Body of pancreas (tissue), 4 donors: ENCODE measurements at regions not wholly inside any gene's neighbourhood (a gene's known extent, or its start where the extent isn't known, plus 50 kb on each side); places are given as distances from the start of the nearest gene placed in this dataset.

Experiments
- ATAC-seq: fragments of 150-250 bp; one replicate; pipeline ENCODE4 v1.9.1; 2016
- DNase-seq, 4 donors: peaks; one replicate each; pipeline ENCODE4 v3.0.0-alpha.2; 2019
- H3K27ac ChIP-seq, 4 donors: fragments of 200-600 bp; sonication (generic); 1 replicate in 3 of 4; 2 replicates in 1 of 4; pipeline versions ENCODE4 v1.5.1 to v1.6.1; 2016 to 2019; ENCODE audit warnings: mild to moderate bottlenecking in 1 of 4, mixed read lengths in 1 of 4, moderate library complexity in 1 of 4
- H3K27me3 ChIP-seq, 2 donors: fragments of 200-600 bp; sonication (generic); one replicate each; pipeline ENCODE4 v1.6.0; 2016; ENCODE audit warnings: mild to moderate bottlenecking in 1 of 2
- H3K36me3 ChIP-seq, 2 donors: fragments of 200-600 bp; sonication (generic); replicated peaks in 1 of 2; 2 replicates each; pipeline ENCODE4 v1.5.1; 2016; ENCODE audit warnings: low read depth in 2 of 2; ENCODE audit not compliant: insufficient read depth in 1 of 2
- H3K4me1 ChIP-seq: fragments of 200-600 bp; sonication (generic); one replicate; pipeline ENCODE4 v1.6.0; 2016
- H3K4me3 ChIP-seq, 2 donors: fragments of 200-600 bp; sonication (generic); 1 replicate in 1 of 2; 2 replicates in 1 of 2; pipeline ENCODE4 v1.5.1; 2016 to 2019
- H3K9me3 ChIP-seq, 3 donors: fragments of 200-600 bp; sonication (generic); 1 replicate in 2 of 3; 2 replicates in 1 of 3; pipeline ENCODE4 v1.5.1; 2016
- POLR2A ChIP-seq, 3 donors: fragments of 450-650 bp; IDR thresholded peaks; one replicate each; pipeline ENCODE4 v1.6.1; 2016; ENCODE audit warnings: antibody characterized with exemption in 3 of 3, mild to moderate bottlenecking in 2 of 3
- WGBS, 2 donors: methylation state at CpG; one replicate each; pipeline ENCODE4 v1.1.5; 2017; 5-methylcytosine and 5-hydroxymethylcytosine counted together
- intact Hi-C: fragments of 100-400 bp; cut with DNase I; formaldehyde crosslinking; loops from one replicate; pipeline ENCODE4 v1.15.1; 2023
- TF ChIP-seq, protein P1 (sequence below), 7 experiments: fragments of 450-650 bp in 4 of 7; fragments of 200-600 bp in 3 of 7; sonication (generic) in 3 of 7; IDR thresholded peaks; one replicate each; pipeline ENCODE4 v1.5.1; 2016 to 2019; ENCODE audit warnings: antibody characterized with exemption in 7 of 7

DNA sequence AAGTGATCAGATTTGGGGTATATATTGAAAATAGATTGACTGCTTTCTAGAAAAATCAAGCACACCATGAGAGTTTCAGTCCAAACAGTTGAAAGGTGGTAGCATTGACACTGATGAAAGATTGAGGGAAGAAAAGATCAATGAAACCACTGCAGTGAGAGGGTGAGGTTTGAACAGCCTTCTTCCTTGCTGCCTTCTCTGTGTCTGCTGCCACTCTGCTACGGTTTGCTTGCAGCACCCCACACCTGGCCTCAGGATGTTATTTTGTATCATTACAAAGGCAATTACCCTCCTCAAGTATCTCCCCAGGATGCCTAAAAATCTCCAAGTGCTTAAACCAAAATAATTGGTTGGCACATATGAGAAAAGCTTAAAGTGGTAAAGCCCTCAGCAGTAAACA, 683.6 kb upstream of the ARPP21 start:
- no peak for ATAC-seq
- Histone ChIP-seq H3K4me3 (no peak overlapping the region), H3K27ac (no peak overlapping the region), H3K4me1 (no peaks in the 10 kb centered on the region), H3K36me3 (no peaks in the 10 kb centered on the region), H3K9me3 (no peaks in the 10 kb centered on the region), H3K27me3 (no peaks in the 10 kb centered on the region)
- WGBS, 2 donors = 50 to 78% methylated on average over 1 of the region's 1 CpG
- intact Hi-C loops = no loop called here
- DNase-seq = no peak
- no peak for TF ChIP-seq POLR2A (IDR thresholded peaks at IDR 0.05)
- TF ChIP-seq, protein P1, sequence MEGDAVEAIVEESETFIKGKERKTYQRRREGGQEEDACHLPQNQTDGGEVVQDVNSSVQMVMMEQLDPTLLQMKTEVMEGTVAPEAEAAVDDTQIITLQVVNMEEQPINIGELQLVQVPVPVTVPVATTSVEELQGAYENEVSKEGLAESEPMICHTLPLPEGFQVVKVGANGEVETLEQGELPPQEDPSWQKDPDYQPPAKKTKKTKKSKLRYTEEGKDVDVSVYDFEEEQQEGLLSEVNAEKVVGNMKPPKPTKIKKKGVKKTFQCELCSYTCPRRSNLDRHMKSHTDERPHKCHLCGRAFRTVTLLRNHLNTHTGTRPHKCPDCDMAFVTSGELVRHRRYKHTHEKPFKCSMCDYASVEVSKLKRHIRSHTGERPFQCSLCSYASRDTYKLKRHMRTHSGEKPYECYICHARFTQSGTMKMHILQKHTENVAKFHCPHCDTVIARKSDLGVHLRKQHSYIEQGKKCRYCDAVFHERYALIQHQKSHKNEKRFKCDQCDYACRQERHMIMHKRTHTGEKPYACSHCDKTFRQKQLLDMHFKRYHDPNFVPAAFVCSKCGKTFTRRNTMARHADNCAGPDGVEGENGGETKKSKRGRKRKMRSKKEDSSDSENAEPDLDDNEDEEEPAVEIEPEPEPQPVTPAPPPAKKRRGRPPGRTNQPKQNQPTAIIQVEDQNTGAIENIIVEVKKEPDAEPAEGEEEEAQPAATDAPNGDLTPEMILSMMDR (IDR thresholded peaks at IDR 0.05) = no peak

- 79 to 94% methylated on average over 1 of the region's 1 CpG for WGBS, 2 donors
- DNase-seq (no peak), ATAC-seq (no peak)
- no peaks in the 10 kb centered on the region for H3K4me1 ChIP-seq
- H3K4me3 ChIP-seq = no peak overlapping the region
- intact Hi-C loops = no loop called here
- H3K36me3 ChIP-seq = no peaks in the 10 kb centered on the region
- no peak for TF ChIP-seq POLR2A (IDR thresholded peaks at IDR 0.05)
- TF ChIP-seq, protein P1 (IDR thresholded peaks at IDR 0.05) = no peak
- H3K9me3 ChIP-seq = no peaks in the 10 kb centered on the region
- no peaks in the 10 kb centered on the region for H3K27me3 ChIP-seq
- no peak overlapping the region for H3K27ac ChIP-seq
These were observed 682.8 kb upstream of the ARPP21 start for GRCh38 chr3:34956511-34956910.

- DNase-seq (no peak), ATAC-seq (no peak)
- Histone ChIP-seq H3K27me3 (no peaks in the 10 kb centered on the region), H3K27ac (no peak overlapping the region), H3K4me3 (no peak overlapping the region), H3K36me3 (no peaks in the 10 kb centered on the region), H3K9me3 (no peaks in the 10 kb centered on the region), H3K4me1 (no peaks in the 10 kb centered on the region)
- TF ChIP-seq POLR2A (IDR thresholded peaks at IDR 0.05) = no peak
- TF ChIP-seq, protein P1 (IDR thresholded peaks at IDR 0.05) = no peak
- intact Hi-C loops = no loop called here
- 24 to 40% methylated on average over 1 of the region's 1 CpG for WGBS, 2 donors
These were observed 681.6 kb upstream of the ARPP21 start for GRCh38 chr3:34957677-34958076.

DNA sequence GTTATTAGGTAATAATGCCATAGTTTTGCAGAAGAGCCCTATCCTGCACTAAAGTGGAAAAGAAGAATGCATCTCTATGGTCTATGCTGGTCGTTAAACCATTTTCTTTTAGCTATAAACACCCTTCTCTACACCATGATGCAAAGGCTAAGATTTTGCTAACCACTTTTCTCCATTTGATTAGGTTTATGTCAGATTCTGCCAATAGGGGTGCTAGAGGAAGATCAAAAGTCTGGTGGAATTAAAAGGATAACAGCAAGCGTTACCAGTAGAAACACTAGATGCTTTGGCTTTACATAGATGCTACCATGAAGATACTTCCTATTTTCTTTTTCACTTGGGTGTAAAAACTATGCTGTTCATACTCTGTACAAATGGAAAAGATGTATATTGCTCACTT, 669.8 kb upstream of the ARPP21 start:
- H3K9me3 ChIP-seq = no peaks in the 10 kb centered on the region
- no peak overlapping the region for H3K4me3 ChIP-seq
- no peaks in the 10 kb centered on the region for H3K4me1 ChIP-seq
- WGBS, 2 donors = 66% methylated on average over 2 of the region's 2 CpGs
- no peak for ATAC-seq
- no peak overlapping the region for H3K27ac ChIP-seq
- TF ChIP-seq, protein P1 (IDR thresholded peaks at IDR 0.05) = no peak
- no peak for TF ChIP-seq POLR2A (IDR thresholded peaks at IDR 0.05)
- DNase-seq = no peak
- no peaks in the 10 kb centered on the region for H3K27me3 ChIP-seq
- no peaks in the 10 kb centered on the region for H3K36me3 ChIP-seq
- intact Hi-C loops = no loop called here

GRCh38 chr3:34972481-34972880, 666.8 kb upstream of the ARPP21 start:
- TF ChIP-seq, protein P1 (IDR thresholded peaks at IDR 0.05) = no peak
- no peak for TF ChIP-seq POLR2A (IDR thresholded peaks at IDR 0.05)
- ATAC-seq = no peak
- Histone ChIP-seq H3K27ac (no peak overlapping the region), H3K36me3 (no peaks in the 10 kb centered on the region), H3K4me1 (no peaks in the 10 kb centered on the region), H3K27me3 (no peaks in the 10 kb centered on the region), H3K4me3 (no peak overlapping the region), H3K9me3 (no peaks in the 10 kb centered on the region)
- DNase-seq = no peak
- intact Hi-C loops = no loop called here
